ENCODE measurements at regions not wholly inside any gene's neighbourhood (a gene's known extent, or its start where the extent isn't known, plus 50 kb on each side); places are given as distances from the start of the nearest gene placed in this dataset.

DNA sequence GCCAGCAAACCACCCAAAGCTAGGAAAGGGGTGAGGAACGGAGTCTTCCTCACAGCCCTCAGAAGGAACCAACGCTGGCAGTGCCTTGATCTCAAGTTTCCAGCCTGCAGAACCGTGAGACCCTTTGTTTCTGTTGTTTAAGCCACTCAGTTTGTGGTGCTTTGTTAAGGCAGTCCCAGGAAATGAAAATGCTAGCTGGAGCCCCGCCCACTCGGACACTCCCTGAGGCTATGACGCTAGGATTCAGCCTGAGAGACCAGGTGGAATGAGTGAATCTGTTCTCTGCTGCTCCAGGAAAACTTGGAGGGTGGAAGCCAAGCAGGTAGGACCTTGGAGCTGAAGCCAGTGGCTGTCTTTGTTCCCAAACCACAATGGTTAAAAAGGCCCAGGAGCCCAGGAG, 196.5 kb upstream of the POU3F1 start:
- no peak for DNase-seq

DNA sequence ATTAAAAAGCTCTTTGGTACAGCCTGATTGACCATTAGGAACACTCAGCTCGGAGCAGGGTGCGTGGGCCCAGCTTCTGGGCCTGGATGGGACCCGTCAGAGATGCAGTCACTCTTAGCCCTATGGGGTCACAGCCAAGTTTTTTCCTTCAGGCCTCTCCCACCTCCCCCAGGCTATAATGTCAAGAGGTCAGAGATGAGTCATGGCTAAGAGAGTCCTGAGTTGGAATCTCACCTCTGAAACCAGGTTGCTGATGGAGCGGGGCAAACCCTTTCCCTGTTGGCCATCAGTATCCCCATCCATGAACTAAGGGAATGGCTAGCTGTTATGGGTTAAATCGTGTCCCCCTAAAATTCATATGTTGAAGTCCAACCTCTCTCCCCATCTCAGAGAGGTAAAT, 195.9 kb upstream of the POU3F1 start:
- DNase-seq: no peak

DNA sequence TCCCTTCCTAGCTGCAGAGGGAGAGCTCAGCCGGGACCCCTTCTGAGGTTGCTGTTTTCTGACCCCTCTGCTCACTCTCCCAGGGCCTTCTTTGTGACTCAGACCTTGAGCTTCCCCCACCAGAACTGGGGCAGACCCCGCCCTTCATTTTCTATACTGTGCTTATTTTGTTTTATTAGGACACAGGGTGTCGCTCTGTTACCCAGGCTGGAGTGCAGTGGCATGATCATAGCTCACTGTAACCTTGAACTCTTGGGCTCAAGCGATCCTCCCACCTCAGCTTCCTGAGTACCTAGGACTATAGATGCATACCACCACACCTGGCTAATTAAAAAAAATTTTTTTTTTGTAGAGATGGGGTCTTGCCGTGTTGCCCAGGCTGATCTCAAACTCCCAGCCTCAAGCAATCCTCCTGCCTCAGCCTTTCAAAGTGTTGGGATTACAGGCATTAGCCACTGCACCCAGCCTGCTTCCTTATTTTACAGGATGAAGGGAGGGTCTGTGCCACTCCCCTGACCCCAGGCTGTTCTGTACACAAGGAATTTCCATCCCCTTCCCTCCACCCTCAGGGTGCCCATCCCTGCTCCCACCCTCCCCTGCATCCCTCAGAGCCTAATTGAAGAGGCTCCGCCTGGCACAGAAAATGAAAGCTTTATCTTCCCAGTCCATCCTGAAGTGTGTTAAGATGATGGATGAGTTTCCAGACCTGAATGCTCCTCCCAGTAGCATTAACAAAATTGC, 195.2 kb upstream of the POU3F1 start:
- DNase-seq: no peak

DNA sequence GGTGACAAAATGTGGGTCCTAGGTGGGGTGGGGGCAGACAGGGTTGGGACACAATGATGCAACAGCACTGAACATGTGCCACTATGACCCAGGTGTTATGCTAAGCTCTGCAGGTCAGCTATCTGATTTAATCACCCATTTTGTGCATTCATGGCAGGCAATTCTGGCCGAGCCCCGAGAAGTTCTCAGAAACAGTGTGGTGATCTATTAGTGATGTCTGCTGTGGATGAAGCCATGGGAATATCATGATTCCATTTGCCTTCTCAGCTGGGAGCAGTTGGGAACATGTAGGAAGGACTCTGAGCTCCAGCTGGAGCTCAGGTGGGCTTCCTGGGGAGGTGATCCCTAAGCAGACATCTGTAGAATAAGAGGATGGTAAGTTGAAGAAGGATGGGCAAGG, 194.0 kb upstream of the POU3F1 start:
- no peak for DNase-seq

DNA sequence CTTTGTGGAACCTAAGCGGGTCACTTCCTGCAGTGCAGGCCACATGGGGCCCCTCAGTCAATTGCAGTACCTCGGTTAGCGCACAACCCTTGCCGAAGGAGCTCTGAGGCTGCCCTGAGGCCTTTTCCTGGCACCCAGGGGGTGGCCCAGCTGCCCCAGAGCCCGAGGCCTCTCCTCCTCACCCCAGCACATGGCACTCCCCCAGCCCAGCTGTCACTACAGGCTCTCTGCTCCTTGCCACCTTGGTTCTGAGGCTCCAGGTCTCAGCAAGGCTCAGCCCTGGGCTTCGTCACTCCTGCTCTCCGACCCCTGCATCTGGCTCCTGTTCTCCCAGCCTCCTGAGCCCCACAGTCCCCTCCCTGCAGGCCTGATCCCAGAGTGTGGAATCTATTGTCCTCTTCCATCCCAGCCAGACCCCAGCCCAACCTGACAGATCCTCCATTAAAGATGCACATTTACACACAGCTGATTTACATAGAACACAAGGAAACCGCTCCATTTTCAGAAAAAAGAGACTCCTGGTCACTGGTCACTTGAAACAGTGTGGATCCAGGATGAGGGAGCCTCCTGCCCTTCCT, 192.8 kb upstream of the POU3F1 start:
- no peak for DNase-seq

DNA sequence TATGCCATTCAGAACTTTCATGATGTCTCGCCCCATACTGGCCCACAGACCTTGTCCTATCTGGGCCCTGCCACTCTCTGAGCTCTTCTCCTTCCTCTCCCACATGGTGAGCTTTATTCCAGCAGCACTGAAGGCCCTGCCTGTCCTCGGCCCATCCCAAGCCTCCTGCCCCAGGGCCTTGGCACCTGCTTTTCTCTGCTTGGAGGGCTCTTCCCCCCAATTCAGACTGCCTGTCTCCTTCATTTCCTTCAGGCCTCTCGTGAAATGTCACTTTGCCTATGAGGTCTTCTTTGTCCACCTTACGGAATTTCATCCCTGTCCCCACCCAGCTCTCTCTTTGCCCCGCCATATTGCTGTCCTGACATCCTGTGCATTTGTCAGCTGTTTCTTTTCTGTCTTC, 191.7 kb upstream of the POU3F1 start:
- DNase-seq: no peak

DNA sequence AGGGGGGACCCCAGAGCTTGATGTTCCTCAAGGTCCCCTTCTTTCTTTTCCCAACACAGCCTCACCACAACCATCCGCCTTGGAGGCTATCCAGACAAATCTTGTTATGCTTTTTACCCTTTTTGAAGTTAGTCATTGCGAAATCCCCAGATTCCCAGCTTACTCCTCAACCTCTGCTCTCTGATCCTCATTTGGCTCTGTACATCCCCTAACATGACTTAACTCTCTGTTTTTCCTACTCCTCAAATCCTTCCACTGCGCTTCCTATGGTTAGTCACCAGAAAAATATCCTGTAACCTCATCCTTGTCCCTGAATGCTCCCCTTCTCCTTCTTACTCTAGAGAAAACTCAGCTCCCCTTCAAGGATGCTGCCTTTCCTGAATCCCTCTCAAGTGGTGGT, 189.1 kb upstream of the POU3F1 start:
- no peak for DNase-seq

DNA sequence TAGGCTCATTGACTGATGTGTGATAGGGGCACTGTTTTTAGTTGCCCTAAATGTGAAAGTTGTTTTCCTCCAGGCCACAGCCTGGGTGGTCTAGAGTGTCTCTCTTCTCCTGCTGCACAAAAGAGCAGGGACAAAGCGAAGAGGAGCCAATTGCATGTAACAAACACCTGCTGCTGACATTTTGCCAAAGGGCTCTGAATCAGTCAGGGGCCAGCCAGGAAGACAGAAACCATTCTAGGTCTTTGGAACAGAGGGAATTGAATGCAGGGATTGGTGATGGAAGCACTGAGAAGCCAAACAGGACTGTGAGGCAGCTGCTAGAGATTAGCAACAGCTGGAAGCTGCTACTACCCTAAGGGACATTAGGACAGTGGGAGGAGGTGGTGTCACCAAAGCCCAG, 185.3 kb upstream of the POU3F1 start:
- no peak for DNase-seq

DNA sequence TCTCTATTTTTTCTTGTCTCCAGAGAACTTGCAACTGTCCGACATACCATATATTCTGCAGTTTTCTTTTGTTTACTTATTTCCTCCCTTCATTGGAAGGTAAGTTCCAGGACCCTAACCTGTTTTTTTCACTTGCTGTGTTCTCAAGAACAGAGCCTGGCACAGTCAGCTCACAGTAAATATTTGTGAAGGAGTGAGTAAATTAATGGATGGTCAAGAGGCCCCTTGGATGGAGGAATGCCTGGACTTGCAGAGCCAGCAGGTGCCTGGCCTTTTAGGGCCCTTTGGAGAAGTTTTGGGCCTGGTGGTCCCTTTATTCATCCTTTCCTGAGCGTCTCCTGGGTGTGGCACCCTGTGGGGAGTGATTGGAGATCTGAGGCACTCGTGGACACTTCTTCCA, 182.1 kb upstream of the POU3F1 start:
- DNase-seq: no peak

DNA sequence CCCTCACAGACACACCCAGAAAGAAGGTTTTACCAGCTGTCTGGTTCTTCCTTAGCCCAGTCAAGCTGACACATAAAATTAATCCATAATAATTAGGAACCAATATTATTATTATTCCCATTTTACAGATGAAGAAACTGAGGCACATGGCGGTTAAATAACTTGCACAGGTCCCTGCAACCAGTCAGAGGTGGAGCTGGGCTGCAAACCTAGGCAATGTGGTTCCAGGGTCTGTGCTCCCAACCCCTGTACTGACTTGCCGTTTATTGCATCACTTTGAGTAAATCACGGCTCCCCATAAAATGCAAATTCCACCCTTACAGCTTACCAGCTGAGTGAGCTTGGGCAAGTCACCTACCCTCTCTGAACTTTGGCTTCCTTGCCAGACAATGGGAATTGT, 179.2 kb upstream of the POU3F1 start:
- no peak for DNase-seq

DNA sequence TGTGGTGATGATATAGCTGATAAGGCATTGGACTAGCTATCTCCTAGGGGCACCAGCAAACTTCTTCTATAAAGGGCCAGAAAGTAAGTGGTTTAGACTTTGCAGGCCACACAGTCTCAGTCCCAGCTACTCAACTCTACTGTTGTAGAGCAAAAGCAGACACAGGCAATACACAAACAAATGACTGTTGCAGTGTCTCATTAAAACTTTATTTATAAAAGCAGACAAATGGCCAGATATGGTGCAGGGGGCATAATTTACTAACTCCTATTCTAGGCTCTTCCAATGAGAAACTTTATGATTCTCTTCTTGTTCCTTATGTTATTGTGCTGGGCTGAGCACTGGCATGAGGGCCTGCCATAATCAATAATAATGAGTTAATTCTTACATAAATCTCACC, 176.8 kb upstream of the POU3F1 start:
- no peak for DNase-seq

DNA sequence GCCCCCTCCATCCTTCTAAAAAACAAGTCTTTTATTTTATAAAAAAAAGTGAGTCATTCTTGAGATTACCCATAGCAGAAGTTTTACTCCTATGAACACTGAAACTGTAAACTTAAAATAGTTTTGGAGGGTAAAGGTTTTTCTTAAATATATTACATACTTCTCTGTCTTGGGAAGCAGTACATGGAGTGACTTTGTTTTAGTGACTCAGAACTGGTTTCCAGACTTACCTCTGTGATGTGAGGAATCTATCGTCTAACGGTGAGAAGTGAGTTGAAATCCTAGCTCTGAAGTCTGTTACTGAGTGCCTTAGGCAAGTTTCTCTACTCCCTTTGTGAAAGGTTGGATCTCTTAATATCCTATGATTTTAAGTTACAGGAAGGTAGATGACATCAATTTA, 176.3 kb upstream of the POU3F1 start:
- DNase-seq: no peak

DNA sequence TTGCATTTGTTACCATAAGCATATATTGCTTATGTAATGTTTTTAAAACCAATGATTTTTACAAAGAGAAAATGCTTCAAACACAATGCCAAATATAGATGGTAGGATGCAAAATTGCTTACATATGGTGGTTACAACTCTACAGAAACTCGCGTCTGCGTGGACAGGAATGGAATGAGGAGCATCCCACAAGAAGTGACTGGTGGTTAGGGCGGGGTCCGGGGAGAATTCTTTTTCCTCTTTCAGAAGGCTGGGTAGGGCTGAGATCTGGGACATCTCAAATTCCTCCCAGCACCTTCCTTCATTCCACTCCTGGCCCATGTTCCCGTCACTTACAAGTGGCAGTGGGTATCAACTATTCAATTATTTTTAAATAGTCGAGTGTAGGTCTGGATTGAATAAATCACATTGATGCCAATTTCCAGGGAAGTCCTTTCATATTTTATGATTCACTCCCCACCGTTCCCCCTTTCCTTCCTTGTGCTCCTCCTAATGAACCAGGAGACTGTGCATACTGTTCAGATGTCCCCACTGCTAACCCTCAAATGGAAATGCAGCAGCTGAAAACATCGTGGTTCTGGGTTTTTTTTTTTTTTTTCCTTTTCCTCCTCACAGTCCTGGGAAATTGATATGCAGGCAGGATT, 174.5 kb upstream of the POU3F1 start:
- no peak for DNase-seq

DNA sequence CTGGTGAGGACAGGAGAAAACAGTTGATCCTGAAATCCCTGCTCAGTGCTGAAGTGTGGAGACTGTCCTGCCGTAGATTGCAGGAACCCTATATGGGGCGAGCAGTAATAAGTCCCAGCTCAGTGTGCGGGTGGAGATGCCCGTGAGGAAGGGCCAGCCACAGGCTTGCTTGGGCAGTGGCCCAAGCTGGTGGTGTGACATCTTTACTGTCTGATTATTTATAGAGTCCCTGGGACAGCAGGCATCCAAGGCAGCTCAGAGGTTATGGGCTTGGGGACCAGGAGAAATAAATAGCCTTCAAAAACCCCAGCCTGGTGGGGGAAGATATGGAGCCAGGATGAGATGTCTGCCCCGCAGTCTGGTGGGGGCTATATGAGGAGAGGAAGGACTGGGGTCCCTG, 170.7 kb upstream of the POU3F1 start:
- no peak for DNase-seq

DNA sequence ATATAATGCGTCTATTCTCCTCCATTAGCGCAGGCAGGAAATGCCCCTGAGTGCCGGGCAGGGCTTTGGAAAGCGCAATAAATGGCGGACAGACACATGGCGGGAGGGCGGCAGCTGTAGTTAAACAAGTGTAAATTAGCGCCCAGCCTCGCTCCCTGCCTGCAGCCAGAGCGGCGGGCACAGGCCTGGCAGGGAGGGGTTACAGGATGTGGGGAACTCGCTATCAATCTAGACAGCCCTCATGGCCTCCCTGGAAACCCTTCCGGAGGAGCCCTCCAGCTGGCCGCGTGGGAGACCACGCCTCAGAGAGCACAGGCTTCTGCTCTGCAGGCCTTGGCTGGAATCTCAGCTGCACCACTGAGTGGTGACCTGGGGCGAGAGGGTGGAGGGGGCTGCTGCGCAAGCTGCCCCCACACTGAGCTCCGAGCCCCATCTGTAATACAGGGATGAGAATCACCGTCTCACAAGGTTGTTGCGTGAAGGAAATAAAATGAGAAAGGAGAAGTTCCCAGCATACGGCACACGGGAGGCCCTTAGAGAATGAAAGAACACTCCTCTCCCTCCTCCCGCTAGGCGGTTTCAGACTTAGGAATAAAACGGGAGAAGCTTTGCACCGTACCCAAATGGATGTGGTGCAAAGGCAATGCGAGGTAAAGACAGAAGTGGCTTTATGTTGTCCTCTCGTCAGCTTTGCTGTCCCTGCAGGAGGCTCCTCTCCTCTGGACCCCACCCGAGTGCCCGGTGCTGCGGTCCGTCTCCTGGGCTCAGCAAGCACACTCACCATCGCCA, 167.2 kb upstream of the POU3F1 start:
- no peak for DNase-seq

DNA sequence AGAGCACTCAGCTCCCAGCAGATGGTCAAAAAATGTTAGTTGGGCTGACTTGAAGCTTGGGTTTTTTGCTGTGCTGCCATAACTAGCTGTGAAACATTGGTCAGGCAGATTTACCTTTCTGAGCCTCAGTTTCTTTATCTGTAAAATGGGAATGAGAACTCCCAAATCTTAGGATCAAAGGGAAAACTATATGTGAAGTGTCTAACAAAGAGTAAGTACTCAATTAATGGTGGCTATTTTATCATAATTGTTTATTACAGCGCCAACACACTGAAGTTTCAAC, 164.2 kb upstream of the POU3F1 start:
- no peak for DNase-seq

DNA sequence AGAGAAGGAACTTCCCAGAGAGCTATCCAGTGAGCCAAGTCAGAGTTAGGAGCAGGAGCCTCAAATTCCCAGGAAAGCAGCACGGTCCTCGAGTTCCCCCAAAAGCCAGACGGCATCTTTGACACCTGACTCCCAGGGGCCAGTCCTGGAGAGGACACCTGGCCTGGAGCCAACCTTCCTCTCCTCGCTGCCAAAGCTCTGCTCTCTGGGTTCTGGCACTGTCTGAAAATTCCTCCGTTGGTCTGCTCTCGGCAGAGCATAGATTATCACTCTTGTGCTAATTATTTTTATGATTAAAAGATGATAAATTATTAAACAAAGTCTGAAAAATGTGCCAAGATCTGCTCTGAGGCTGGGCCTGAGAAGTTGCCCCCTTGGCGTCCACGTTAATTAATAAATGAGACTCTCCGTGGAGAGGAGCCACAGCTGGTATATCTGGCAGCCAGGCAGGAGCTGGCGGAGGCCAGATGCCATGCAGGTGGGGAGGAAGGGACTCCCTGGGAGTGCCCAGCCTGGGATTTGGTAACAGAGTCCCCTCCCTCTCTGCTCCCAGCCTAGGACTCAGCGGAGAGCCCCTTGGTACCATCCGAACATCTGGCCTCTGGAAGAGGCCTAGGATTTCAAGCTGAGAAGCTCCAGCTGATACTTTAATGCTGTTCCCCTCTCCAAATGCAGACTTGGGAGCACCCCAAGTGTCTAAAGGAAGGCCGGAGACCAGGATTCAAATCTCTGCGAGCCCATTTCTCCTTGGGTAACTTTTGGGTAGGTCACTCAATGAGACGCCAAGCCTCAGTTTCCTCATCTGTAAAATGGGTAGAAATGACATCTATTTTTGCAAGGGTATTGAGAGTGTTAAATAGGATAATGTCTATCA, 163.7 kb upstream of the POU3F1 start:
- DNase-seq: no peak

DNA sequence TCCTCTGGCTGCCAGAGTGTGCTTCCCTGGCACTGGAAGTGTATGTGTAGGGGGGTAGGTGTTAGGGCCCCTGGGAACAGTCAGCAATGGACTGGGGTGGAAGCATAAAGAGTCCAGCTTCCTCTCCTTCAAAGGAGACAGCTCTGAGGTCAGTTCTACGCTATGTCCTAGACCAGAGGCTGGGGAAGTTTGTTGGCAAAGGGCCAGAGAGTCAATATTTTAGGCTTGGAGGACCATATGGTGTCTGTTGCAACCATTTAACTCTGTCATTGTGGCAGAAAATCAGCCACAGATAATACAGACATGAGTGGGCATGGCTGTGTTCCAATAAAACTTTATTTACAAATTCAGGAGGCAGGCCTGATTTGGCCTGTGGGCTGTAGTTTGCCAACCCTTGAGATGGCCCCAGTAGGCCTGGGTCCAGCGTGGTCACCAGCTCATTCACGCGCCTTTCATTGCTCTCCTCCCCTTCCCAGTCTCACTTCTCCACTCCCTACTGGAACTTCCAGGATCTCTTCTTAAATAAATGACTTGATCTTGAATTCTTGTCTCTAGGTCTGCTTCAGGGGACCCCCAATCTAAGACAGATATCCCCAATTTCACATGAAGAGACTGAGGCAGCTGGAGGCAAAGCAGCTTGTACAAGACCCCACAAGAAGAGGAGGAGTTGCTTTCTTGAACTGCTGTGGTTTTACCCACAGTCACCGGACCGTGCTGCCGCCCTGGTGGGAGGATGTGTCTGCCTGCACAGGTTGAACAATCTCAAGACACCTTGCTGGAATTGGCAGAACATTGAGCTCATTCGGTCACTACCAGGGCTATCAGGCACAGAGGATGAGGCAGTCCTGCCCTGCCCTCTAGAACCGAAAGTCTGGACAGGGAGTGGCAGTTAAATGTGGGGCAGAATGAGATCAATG, 162.4 kb upstream of the POU3F1 start:
- DNase-seq: no peak

DNA sequence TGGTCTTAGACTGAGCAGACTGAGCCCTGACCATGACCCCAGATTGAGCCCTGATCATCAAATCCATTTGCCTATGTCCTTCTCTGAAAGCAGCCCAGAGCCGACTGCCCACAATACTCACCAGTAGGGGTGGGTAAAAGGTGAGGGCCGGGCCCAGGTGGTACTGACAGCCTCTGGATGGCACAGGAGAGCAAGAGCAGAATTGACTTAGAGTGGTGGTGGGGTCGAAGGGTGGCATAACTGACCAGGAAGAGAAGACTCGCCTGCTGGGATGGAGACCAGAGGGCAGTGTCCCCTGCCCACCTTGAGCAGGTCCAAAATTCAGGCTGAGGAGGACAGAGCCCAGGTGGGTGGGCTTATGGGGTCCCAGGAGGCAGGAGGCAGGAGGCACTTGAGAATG, 161.3 kb upstream of the POU3F1 start:
- DNase-seq: no peak

DNA sequence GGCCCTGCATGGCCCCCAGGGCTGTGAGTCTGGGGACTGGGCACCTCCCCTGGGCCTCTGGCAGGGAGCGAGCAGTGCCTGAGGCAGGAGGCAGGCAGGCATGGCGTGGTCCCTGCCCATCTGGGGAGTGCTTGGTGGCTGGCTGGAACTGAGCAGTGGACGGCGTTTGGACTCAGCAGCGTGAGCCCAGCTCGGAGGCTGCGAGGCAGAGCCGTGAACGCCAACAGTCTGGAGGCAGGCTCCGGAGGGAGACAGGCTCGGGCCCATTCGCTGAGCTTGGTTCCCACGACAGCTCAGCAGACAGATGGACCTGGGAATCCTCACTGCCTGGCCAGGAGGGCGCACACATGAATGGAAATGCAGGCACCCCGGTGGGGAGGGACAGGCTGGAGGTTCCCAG, 160.7 kb upstream of the POU3F1 start:
- DNase-seq: no peak

DNA sequence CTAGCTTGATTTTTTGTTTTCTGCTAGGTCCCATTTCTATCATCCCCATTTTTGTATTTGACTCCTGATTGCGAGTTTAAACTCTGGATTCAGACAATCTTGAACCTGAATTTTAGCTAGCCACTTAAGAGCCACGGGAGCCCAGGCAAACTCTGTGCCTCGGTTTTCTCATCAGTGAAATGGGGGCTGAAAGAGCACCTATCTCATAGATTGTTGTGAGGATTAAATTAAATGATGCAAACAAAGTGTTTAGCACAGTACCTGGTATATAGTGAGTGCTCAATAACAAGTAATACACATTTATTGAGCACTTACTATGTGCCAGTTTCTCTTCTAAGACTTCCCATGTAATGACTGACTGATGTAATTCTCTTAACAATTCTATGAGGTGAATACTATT, 158.1 kb upstream of the POU3F1 start:
- no peak for DNase-seq

DNA sequence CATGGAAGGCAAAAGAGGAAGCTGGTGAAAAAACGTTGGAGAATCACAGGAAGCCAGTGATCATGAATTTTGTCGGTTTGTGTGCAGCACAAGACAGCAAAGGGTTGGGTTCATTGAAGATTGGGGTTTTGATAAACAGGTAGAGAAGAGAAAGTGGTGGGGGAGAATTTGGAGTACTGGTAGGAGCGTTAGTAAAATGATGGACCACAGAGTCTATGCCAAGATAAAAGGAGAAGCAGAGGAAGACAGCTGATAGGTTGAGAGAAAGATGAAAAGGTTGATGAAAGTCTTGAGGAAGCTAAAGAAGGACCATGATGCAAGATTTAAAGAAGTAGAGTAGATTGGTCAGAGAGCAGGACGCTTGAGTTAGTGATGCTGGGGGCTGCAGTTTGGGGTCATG, 156.8 kb upstream of the POU3F1 start:
- DNase-seq: no peak

Data from CD4-positive, alpha-beta T cell treated with Interferon gamma for 1 hour (primary cell).